SU-DHL-6 (cell line): ENCODE measurements at regions not wholly inside any gene's neighbourhood (a gene's known extent, or its start where the extent isn't known, plus 50 kb on each side); places are given as distances from the start of the nearest gene placed in this dataset.

Experiments
- H2AFZ ChIP-seq: fragments of 200-600 bp; sonication (generic); 2 replicates; pipeline ENCODE4 v1.6.1; 2014; ENCODE audit warnings: low read depth, mild to moderate bottlenecking, moderate library complexity, mixed read lengths, antibody characterized with exemption, low read length; ENCODE audit not compliant: severe bottlenecking
- H3F3A ChIP-seq: fragments of 200-600 bp; shearing (Covaris generic); 2 replicates; pipeline ENCODE4 v1.6.0; 2016; ENCODE audit warnings: antibody characterized with exemption, mild to moderate bottlenecking; ENCODE audit not compliant: insufficient read depth
- H3K27ac ChIP-seq: fragments of 200-600 bp; sonication (generic); 2 replicates; pipeline ENCODE4 v1.5.1; 2016; ENCODE audit warnings: low read depth, mild to moderate bottlenecking, low read length, moderate library complexity, mixed read lengths
- H3K27me3 ChIP-seq: fragments of 200-600 bp; sonication (generic), shearing (Covaris generic); 2 replicates; pipeline ENCODE4 v1.6.0; 2014; ENCODE audit warnings: mild to moderate bottlenecking, low read length
- H3K36me3 ChIP-seq: fragments of 200-600 bp; sonication (generic); 2 replicates; pipeline ENCODE4 v1.6.1; 2014; ENCODE audit warnings: mild to moderate bottlenecking, low read length, mixed read lengths
- H3K4me2 ChIP-seq: fragments of 300-600, 200-600 bp; shearing (Covaris generic), sonication (generic); 2 replicates; pipeline ENCODE4 v1.6.0; 2014; ENCODE audit warnings: low read length, low read depth, mild to moderate bottlenecking; ENCODE audit not compliant: poor library complexity, severe bottlenecking
- H3K4me3 ChIP-seq: fragments of 200-600 bp; sonication (generic); 2 replicates; pipeline ENCODE4 v1.5.1; 2014; ENCODE audit warnings: antibody characterized with exemption, low read length, mild to moderate bottlenecking, mixed read lengths; ENCODE audit not compliant: insufficient read depth, poor library complexity, severe bottlenecking
- H3K79me2 ChIP-seq: fragments of 200-600 bp; sonication (generic); 2 replicates; pipeline ENCODE4 v1.6.1; 2014; ENCODE audit warnings: mild to moderate bottlenecking, low read length, moderate library complexity; ENCODE audit not compliant: insufficient read depth
- H3K9ac ChIP-seq: fragments of 200-600 bp; sonication (generic); 2 replicates; pipeline ENCODE4 v1.7.0; 2014; ENCODE audit warnings: mild to moderate bottlenecking, low read length
- H3K9me2 ChIP-seq: fragments of 200-600 bp; sonication (generic); replicated peaks from 2 replicates; pipeline ENCODE4 v1.6.1; 2014; ENCODE audit warnings: low read length; ENCODE audit not compliant: insufficient read depth
- H3K9me3 ChIP-seq: fragments of 200-600 bp; sonication (generic); 2 replicates; pipeline ENCODE4 v1.6.1; 2014; ENCODE audit warnings: low read length, mixed read lengths; ENCODE audit not compliant: insufficient read depth
- H4K20me1 ChIP-seq: fragments of 200-600 bp; sonication (generic); 2 replicates; pipeline ENCODE4 v1.6.1; 2014; ENCODE audit warnings: low read depth, mild to moderate bottlenecking, antibody characterized with exemption, low read length, moderate library complexity, mixed read lengths
- CTCF ChIP-seq: fragments of 200-600 bp; sonication (generic); IDR thresholded peaks from one replicate; pipeline ENCODE4 v1.5.1; 2017; ENCODE audit warnings: antibody characterized with exemption, mild to moderate bottlenecking, low read length, moderate library complexity; ENCODE audit not compliant: insufficient read depth, poor library complexity, severe bottlenecking
- EZH2phosphoT487 ChIP-seq: fragments of 200-600 bp; sonication (generic), shearing (Covaris generic); conservative IDR thresholded peaks from 2 replicates; pipeline ENCODE4 v1.6.1; 2018; ENCODE audit warnings: mild to moderate bottlenecking, antibody characterized with exemption, low read length, moderate library complexity, mixed read lengths

GRCh38 chr9:694092-694402 lies 147.4 kb upstream of the DMRT1 start:
- Histone ChIP-seq H3K9me3 (no peaks in the 10 kb centered on the region), H3K9ac (peak overlapping the region; percentile 38), H3K9me2 (no peaks in the 10 kb centered on the region), H3F3A (peaks cover 19% of the 10 kb centered on the region; the same call in 1 of the 2 replicates), H3K27me3 (no peaks in the 10 kb centered on the region), H3K36me3 (no peaks in the 10 kb centered on the region), H3K27ac (peak overlapping the region; percentile 85), H3K79me2 (peaks cover 42% of the 10 kb centered on the region), H4K20me1 (no peaks in the 10 kb centered on the region), H2AFZ (no peak overlapping the region), H3K4me3 (no peak overlapping the region), H3K4me2 (peak overlapping the region; percentile 53)
- TF ChIP-seq EZH2phosphoT487 (no peak), CTCF (no peak)

- no peaks in the 10 kb centered on the region for H3K9me2 ChIP-seq
- no peaks in the 10 kb centered on the region for H3K27me3 ChIP-seq
- no peaks in the 10 kb centered on the region for H4K20me1 ChIP-seq
- peaks cover 19% of the 10 kb centered on the region; the same call in 1 of the 2 replicates for H3F3A ChIP-seq
- no peaks in the 10 kb centered on the region for H3K9me3 ChIP-seq
- no peaks in the 10 kb centered on the region for H3K36me3 ChIP-seq
- no peak overlapping the region for H3K4me3 ChIP-seq
- H2AFZ ChIP-seq: no peak overlapping the region
- peak overlapping the region; percentile 53 for H3K4me2 ChIP-seq
- peaks cover 46% of the 10 kb centered on the region for H3K79me2 ChIP-seq
- TF ChIP-seq CTCF: no peak
- TF ChIP-seq EZH2phosphoT487: no peak
- H3K27ac ChIP-seq: peak overlapping the region; percentile 85
- peak overlapping the region; percentile 38 for H3K9ac ChIP-seq
These were observed 146.9 kb upstream of the DMRT1 start for GRCh38 chr9:694403-695154.

GRCh38 chr9:695252-695651 lies 146.2 kb upstream of the DMRT1 start:
- peak overlapping the region; percentile 85 for H3K27ac ChIP-seq
- no peak overlapping the region for H2AFZ ChIP-seq
- no peak overlapping the region for H3K4me3 ChIP-seq
- H4K20me1 ChIP-seq: no peaks in the 10 kb centered on the region
- peak overlapping the region; percentile 38 for H3K9ac ChIP-seq
- H3K9me2 ChIP-seq: no peaks in the 10 kb centered on the region
- H3K27me3 ChIP-seq: no peaks in the 10 kb centered on the region
- peaks cover 19% of the 10 kb centered on the region; the same call in 1 of the 2 replicates for H3F3A ChIP-seq
- TF ChIP-seq EZH2phosphoT487: no peak
- no peak for TF ChIP-seq CTCF
- no peaks in the 10 kb centered on the region for H3K9me3 ChIP-seq
- H3K79me2 ChIP-seq: peaks cover 46% of the 10 kb centered on the region
- no peaks in the 10 kb centered on the region for H3K36me3 ChIP-seq
- peak overlapping the region; percentile 53 for H3K4me2 ChIP-seq
